ENCODE measurements at regions not wholly inside any gene's neighbourhood (a gene's known extent, or its start where the extent isn't known, plus 50 kb on each side); places are given as distances from the start of the nearest gene placed in this dataset.
A peak's percentile ranks its signal among the peaks of the same experiment; 100 is the strongest.

DNA sequence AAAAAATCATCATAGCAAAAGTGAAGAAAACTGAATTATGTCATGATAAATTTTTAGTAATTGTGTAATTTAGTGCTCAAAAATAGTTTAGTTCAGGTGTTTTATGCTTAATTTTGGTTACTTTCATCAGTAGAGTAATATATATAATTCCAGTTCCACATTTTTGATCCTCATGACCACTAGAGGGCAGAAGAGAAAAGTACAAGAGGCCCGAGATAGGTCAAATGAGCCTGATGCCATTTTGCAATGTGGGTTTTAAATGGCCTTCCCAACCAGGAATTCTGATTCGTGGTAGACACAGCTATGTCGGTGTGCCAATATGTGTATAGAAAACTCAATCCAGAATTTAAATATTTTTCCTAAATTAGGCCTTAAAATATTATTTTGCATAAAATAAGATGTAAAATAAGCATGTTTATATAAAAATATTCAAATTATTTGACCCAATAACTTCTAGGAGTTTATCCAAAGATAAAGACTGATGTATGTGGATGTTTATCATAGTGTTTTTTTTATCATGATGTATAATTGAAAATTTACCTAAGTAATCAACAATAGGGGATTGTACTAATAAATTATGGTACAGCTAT lies 159.7 kb upstream of the RPS6KA2 start:
- TF ChIP-seq, protein P1, sequence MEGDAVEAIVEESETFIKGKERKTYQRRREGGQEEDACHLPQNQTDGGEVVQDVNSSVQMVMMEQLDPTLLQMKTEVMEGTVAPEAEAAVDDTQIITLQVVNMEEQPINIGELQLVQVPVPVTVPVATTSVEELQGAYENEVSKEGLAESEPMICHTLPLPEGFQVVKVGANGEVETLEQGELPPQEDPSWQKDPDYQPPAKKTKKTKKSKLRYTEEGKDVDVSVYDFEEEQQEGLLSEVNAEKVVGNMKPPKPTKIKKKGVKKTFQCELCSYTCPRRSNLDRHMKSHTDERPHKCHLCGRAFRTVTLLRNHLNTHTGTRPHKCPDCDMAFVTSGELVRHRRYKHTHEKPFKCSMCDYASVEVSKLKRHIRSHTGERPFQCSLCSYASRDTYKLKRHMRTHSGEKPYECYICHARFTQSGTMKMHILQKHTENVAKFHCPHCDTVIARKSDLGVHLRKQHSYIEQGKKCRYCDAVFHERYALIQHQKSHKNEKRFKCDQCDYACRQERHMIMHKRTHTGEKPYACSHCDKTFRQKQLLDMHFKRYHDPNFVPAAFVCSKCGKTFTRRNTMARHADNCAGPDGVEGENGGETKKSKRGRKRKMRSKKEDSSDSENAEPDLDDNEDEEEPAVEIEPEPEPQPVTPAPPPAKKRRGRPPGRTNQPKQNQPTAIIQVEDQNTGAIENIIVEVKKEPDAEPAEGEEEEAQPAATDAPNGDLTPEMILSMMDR (IDR thresholded peaks at IDR 0.05; ENCODE audit: low read depth, low read length): peak; percentile 62
- DNase-seq (ENCODE audit: extremely low read depth, low read depth): peak; percentile 36

DNA sequence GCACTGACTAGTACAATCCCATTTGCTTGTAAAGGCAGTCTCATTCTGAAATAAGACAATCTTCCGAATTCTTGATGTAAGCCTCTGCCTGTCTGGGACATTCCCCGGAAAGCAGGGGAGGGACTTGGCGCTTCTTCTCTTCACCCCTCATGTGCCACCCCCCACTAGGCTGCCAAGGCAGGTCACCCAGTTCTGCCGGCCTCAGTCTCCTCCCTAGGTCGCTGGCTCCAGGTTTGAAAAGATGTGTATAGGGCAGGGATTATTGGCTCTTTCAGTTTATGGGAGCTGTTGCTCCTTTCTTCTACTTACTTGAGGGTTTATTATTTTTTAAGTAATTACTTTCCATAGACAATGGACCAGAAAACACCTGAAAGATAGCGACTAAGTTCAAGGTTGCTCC lies 158.1 kb upstream of the RPS6KA2 start:
- DNase-seq (ENCODE audit: extremely low read depth, low read depth): no peak
- TF ChIP-seq, protein P1 (IDR thresholded peaks at IDR 0.05; ENCODE audit: low read depth, low read length): no peak

DNA sequence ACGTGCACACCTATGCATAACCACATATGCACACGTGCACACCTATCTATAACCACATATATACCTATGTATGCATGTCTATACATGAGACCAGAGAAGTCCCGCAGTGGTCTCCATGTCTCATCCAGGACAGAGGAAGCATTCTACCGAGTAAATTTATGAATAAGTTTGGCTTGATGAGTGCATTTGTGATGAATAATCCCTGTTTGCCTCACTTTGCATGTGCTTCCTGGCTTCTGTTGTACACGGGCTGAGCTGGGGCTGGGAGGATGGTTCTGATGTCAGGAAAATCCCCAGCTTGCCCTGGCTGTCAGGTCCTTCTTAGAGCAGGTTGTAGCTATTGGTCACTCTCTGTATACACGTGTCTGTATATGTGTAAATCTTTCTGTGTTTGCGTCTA lies 157.6 kb upstream of the RPS6KA2 start:
- TF ChIP-seq, protein P1 (IDR thresholded peaks at IDR 0.05; ENCODE audit: low read depth, low read length): no peak
- no peak for DNase-seq (ENCODE audit: extremely low read depth, low read depth)

DNA sequence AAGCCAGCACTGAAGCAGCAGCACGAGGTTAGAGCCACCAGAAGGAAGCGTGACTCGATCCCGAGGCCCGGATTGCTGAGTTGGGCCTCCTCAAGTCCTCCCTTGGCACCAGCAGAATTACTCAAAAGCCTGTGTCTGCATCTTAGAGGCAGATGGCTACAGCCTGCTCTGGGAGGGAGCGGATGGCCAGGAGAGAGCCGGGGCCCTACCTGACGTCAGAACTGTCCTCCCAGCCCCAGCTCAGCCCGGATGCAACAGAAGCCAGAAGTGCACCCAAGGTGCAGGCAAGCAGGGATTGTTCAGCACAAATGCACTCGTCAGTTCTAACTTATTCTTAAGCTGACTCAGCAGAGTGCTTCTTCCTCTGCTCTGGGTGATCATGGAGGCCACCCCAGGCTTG lies 155.5 kb upstream of the RPS6KA2 start:
- DNase-seq (ENCODE audit: extremely low read depth, low read depth): no peak
- TF ChIP-seq, protein P1 (IDR thresholded peaks at IDR 0.05; ENCODE audit: low read depth, low read length): no peak

DNA sequence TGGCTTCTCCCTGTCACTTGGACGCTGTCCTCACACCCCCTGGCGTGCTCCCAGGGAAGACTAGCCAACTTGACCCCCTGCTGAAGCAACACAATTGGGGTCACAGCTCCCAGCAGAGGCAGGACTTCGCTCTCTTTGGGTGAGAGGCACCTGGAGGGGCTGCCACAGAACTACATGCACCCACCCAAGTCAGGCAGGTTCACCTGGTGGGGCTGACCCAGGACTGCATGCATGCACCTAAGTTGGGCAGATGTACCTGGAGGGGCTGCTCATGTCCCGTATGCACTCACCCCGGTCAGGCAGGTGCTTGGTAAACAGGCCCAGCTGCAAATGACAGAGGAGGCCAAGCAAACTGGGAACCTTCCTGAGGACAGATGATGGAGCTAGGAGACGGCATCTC lies 154.3 kb upstream of the RPS6KA2 start:
- no peak for DNase-seq (ENCODE audit: extremely low read depth, low read depth)
- TF ChIP-seq, protein P1 (IDR thresholded peaks at IDR 0.05; ENCODE audit: low read depth, low read length): no peak

DNA sequence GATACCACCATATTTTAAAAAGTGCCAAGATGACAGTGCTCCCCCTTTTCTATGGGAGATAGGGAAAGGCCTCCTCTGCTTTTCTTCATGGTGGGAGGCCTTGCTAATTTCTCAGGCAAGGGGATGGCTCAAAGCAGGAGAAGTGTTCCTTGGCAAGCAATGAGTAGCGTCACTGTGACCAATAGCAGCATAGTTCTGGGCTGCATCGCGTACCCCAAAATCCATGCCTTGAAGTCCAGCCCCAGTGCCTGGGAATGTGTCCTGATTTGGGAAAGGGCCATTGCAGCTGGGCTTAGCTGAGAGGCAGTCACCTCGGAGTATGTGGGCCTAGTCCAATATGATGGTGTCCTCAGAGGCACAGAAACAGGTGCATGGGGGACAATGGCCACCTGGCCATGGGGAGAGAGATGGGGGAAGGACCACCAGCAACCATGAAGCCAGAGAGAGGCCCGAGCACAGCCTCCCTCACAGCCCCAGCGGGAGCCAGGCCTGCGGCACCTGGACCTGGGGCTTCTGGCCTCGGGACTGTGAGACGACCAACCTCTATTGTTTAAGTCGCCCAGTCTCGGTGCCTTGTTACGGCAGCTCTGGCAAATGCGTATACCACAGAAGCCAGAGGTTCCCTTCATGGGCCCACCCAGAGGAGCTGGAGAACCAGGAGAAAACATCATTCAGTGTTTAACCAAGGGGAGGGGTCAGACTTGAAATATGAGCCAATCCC lies 153.1 kb upstream of the RPS6KA2 start:
- TF ChIP-seq, protein P1 (IDR thresholded peaks at IDR 0.05; ENCODE audit: low read depth, low read length): no peak
- DNase-seq (ENCODE audit: extremely low read depth, low read depth): no peak

DNA sequence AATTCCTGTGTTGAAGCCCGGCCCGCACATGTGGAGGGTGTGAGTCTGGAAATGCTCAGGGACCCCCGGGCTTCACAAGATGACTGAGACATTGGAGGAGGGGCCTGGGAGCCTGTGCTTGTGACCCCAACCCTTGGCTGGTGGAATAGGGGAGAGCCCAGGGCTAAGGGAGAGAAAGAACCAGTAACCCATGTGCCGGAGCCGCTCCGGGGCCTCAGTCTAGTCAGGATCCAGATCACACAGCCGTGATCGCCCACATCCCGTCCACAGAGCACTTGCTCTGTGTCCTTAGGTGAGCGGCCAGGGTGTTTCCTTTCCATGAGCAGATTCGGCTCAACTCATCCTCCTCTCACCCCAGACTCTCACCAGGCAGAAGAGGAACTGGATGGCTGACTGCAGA lies 152.3 kb upstream of the RPS6KA2 start:
- DNase-seq (ENCODE audit: extremely low read depth, low read depth): no peak

More for the DNA sequence above, 152.3 kb upstream of the RPS6KA2 start:
- TF ChIP-seq, protein P1 (IDR thresholded peaks at IDR 0.05; ENCODE audit: low read depth, low read length): no peak
